ENCODE measurements at regions not wholly inside any gene's neighbourhood (a gene's known extent, or its start where the extent isn't known, plus 50 kb on each side); places are given as distances from the start of the nearest gene placed in this dataset.

GRCh38 chr9:93900971-93901861 lies 53.9 kb downstream of the BARX1 start:
- no peak for DNase-seq (ENCODE audit: low spot score)
- FAIRE-seq, result no peak

- FAIRE-seq, result no peak
- DNase-seq (ENCODE audit: low spot score), result no peak
Observed at GRCh38 chr9:93900436-93900819, 54.7 kb downstream of the BARX1 start.

- FAIRE-seq (no peak), DNase-seq (ENCODE audit: low spot score) (no peak)
Observed at GRCh38 chr9:93899609-93900435, 55.3 kb downstream of the BARX1 start.

- FAIRE-seq (no peak), DNase-seq (ENCODE audit: low spot score) (no peak)
Observed at GRCh38 chr9:93898502-93899426, 56.4 kb downstream of the BARX1 start.

GRCh38 chr9:93898026-93898425 lies 57.1 kb downstream of the BARX1 start:
- no peak for DNase-seq (ENCODE audit: low spot score)
- no peak for FAIRE-seq

- DNase-seq (ENCODE audit: low spot score) (no peak), FAIRE-seq (no peak)
Observed at GRCh38 chr9:93897075-93897970, 57.8 kb downstream of the BARX1 start.

GRCh38 chr9:93896496-93897033 lies 58.6 kb downstream of the BARX1 start:
- DNase-seq (ENCODE audit: low spot score), result no peak

GRCh38 chr9:93896093-93896492 lies 59.1 kb downstream of the BARX1 start:
- FAIRE-seq (no peak), DNase-seq (ENCODE audit: low spot score) (no peak)

More at GRCh38 chr9:93896496-93897033, 58.6 kb downstream of the BARX1 start:
- FAIRE-seq, result no peak

GRCh38 chr9:93895535-93895934 lies 59.6 kb downstream of the BARX1 start:
- no peak for FAIRE-seq
- no peak for DNase-seq (ENCODE audit: low spot score)

- no peak for FAIRE-seq
- no peak for DNase-seq (ENCODE audit: low spot score)
Observed at GRCh38 chr9:93894691-93895079, 60.5 kb downstream of the BARX1 start.

- FAIRE-seq (no peak), DNase-seq (ENCODE audit: low spot score) (no peak)
Observed at GRCh38 chr9:93893899-93894690, 61.1 kb downstream of the BARX1 start.

GRCh38 chr9:93893194-93893593 lies 62.0 kb downstream of the BARX1 start:
- no peak for FAIRE-seq
- no peak for DNase-seq (ENCODE audit: low spot score)

GRCh38 chr9:93892748-93893147 lies 62.4 kb downstream of the BARX1 start:
- no peak for FAIRE-seq

GRCh38 chr9:93891549-93892310 lies 63.4 kb downstream of the BARX1 start:
- FAIRE-seq (no peak), DNase-seq (ENCODE audit: low spot score) (no peak)

More at GRCh38 chr9:93892748-93893147, 62.4 kb downstream of the BARX1 start:
- DNase-seq (ENCODE audit: low spot score), result no peak

- no peak for DNase-seq (ENCODE audit: low spot score)
- FAIRE-seq, result no peak
Observed at GRCh38 chr9:93891050-93891449, 64.1 kb downstream of the BARX1 start.

- DNase-seq (ENCODE audit: low spot score), result no peak
- no peak for FAIRE-seq
Observed at GRCh38 chr9:93890436-93890935, 64.7 kb downstream of the BARX1 start.

GRCh38 chr9:93886911-93887310 lies 68.2 kb downstream of the BARX1 start:
- FAIRE-seq (no peak), DNase-seq (ENCODE audit: low spot score) (no peak)

- DNase-seq (ENCODE audit: low spot score), result no peak
- FAIRE-seq, result no peak
Observed at GRCh38 chr9:93884808-93885207, 70.3 kb downstream of the BARX1 start.

All from urothelium cell line (cell line).